GM21390 (cell line): ENCODE measurements at regions not wholly inside any gene's neighbourhood (a gene's known extent, or its start where the extent isn't known, plus 50 kb on each side); places are given as distances from the start of the nearest gene placed in this dataset.
"Not testable (repeated sequence)": the region's sequence is repeated elsewhere in the genome, so short reads cannot be mapped to it uniquely, and the experiment has no call there.

Experiments
- ATAC-seq: cut with Tn5 transposase; IDR thresholded peaks from one replicate; pipeline ENCODE4 v1.9.1; 2021; ENCODE audit not compliant: unreplicated experiment

DNA sequence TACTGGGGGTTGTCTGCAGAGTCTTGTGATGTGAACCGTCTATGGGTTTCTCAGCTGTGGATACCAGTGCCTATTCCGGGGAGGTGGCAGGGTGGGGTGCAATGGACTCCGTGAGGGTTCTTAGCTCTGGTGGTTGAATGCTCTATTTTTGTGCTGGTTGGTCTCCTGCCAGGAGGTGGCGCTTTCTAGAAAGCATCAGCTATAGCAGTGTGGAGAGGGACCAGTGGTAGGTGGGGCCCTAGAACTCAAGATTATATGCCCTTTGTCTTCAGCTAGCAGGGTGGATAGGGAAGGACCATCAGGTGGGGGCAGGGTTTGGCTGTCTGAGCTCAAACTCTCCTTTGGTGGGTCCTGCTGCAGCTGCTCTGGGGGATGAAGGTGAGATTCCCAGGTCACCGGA, 127.3 kb upstream of the PLD5 start:
- no peak for ATAC-seq

DNA sequence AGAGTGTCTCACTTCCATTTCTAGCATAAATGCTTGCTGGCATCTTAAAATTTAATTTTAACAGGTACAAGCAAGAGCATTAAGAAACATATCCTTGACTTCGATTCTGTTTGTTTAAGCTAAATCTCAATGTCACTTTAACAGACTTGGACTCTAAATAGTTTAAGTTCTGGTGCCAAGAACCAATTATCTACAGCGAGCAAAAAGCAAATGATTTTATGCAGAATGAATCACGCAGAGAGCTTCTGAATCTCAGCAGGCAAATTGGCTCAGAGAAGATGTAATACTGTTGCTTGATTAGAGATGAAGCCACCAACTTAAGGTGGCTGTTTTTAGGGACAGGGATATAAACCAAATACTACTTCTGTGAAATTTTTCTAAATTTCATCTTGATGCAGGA, 117.0 kb upstream of the PLD5 start:
- ATAC-seq: no peak

DNA sequence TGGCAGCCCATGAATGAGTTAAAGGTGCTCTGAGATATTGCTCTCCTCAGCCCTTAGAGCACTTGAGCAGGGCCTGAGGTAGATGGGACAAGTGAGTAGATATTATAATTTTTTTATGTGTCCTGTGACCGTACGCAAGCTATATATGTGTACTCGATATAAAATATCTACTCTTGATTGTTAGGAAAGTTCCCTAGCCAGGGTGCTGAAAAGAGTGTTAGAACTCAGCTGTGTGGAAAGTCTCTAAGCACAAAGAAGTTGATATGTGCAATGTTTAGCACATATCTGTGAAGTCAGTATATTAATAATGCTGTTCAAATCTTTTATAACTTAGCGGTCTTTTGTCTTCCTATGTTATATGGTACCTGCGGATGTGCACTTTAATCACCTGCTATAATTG, 114.6 kb upstream of the PLD5 start:
- ATAC-seq: no peak

DNA sequence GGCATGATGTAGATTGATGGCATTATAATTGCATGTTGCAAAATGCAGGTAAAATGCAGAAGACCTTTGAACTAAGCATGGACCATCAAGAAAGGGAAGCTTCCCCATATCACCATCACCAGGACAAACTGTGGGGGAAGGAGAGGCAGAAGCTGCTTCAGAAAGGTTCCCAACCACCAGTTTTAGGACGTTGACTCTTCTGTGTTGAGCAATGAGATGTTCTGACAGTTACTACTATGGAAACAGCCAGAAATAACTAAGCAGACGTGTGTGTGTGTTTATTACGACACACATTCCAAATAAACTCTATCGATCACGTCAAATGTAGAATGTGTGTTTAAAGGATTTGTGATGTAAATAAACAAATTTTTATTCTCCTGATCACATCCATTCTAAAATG, 110.2 kb upstream of the PLD5 start:
- ATAC-seq: no peak

DNA sequence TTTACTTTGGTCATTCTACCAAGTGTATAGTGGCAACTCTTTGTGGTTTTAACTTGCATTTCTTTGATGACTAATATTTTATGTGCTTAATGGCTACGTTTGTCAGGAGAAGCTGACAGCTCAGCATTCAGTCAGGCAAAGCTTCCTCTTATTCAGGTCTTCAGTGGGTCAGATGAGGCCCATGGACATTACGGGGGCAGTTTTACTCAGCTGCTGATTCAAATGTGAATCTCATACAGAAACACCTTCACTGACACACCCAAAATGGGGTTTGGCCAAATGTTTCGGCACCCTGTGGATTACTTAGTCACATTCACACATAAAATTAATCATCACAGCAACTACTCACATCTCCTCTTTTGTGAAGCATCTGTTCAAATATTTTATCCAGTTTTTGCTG, 104.9 kb upstream of the PLD5 start:
- ATAC-seq: no peak

- ATAC-seq: no peak
These were observed 99.3 kb upstream of the PLD5 start for GRCh38 chr1:242623756-242624155.

DNA sequence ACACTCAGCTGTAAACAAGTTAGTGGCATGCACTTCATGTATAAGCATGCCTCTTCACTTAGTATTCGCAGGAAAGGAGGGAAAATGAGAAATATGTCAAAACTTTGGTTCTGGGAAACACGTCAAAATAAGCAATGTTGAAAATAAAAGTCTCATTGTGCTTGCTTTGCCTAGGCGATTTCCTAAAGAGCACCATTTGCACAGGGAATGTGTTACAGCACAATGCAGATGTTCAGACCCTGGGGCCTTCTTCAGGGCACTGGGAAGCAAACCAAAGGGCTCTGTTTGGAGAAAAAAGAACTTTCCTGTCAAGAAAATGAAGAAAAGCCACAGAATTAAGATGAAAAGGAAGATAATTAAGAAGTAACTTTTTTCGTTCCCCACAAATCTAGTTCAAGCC, 98.6 kb upstream of the PLD5 start:
- ATAC-seq: no peak

- no peak for ATAC-seq
These were observed 88.8 kb upstream of the PLD5 start for GRCh38 chr1:242613266-242613815.

DNA sequence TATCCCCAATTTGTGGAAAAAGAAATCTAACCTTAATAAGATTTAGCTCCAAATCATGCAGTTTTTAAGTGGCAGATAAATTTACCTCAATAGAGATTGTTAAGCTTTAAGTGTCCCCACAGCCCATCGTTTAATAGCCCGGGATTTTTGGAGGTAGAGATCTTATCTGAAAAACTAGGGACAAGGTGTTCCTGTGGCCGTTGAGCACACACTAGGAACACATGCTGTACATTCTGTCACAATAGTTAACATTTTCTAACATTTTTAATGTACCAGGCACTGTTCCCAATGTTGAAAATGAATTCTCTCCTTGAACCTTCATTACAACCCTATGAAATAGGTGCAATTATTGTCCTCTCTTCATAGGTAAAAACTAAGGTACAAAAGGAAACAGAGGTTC, 85.7 kb upstream of the PLD5 start:
- no peak for ATAC-seq

DNA sequence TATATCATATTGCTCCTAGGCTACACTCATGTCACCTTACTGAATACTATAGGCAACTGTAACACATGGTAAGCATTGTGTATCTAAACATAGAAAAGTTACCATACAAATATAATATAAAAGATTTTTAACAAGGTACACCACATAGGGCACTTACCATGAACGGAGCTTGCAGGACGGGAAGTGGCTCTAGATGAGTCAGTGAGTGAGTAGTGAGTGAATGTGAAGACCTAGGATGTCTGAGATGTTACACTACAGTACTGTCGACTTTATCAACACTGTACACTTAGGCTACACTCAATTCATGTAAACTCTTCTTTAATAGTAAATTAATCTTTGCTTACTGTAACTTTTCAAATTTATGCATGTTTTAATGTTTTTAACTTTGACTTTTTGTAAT, 81.0 kb upstream of the PLD5 start:
- ATAC-seq: no peak

DNA sequence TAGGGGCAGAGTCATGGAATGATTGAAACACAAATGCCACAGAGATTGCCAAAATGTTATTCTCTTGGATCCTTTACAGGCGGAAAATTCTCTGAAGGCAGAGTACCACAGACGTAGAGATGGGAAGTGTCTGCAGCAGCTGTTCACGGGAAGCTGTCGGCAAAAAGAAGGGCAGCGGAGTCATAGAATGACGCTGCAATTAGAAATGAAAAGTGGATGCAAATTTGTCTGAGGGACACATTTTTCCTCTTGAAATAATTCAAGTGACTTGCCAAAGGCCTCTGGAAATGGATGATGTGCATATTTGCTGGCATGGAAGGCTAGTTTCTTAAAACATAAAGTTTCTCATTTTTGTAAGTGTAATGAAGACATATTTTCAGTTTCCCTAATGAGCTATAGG, 77.5 kb upstream of the PLD5 start:
- ATAC-seq: no peak

- ATAC-seq: not testable (repeated sequence)
These were observed 69.3 kb upstream of the PLD5 start for GRCh38 chr1:242593756-242594155.

DNA sequence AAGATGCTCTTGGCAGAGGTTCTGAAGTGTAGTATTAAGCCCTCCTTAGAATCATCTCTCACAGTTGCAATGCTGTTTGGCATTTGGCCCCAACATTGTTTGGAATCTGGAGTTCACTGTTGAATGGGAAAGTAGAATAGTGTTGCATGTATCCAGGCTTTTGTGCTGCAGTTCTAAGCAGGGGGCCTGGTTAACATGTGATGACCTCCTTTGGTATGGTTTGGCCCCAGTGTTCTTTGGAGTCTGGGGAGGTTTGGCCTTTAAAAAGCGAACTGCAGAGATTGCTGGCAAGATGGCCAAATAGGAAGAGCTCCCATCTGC, 61.8 kb upstream of the PLD5 start:
- ATAC-seq: no peak

DNA sequence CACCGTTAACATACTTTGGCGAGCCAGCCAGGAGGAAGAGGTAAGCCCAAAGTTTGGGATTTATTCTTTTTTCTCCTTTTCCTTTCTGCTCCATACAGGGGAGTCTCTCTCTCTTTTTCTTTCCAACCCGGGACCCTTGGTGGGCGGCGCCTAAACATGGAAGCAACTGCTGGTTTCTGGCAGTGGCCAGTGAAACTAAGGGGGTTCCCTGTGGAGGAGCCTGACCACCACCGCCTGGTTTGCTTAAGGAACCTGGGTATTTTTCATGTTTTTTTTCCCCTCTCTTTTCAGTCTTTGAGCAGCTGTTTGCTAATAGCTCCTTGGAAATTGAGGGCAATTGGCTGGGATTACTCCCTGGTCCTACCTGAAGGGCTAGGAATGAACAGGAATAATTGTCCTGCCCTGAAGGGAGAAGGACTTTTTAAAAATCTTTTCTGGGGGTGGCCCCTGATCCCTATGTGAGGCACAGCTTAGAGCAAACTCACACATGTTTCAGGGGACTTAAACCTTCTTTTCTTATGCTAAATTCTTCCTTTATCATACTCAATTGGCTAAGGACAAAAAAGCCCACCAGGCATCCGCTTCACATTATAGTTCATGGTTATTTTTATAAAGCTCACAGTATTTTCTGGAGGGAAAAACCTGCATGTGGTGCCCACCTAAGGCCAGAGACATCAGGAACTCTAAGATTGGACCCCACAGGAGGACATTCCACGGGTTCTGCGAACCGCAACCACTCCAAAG, 61.3 kb upstream of the PLD5 start:
- ATAC-seq: no peak

GRCh38 chr1:242582669-242583068, 58.2 kb upstream of the PLD5 start:
- ATAC-seq: no peak

GRCh38 chr1:242579528-242580235, 55.2 kb upstream of the PLD5 start:
- ATAC-seq: no peak
